HepG2 (cell line): ENCODE measurements at regions not wholly inside any gene's neighbourhood (a gene's known extent, or its start where the extent isn't known, plus 50 kb on each side); places are given as distances from the start of the nearest gene placed in this dataset.
A peak's percentile ranks its signal among the peaks of the same experiment; 100 is the strongest.

Experiments used
- EHMT2 ChIP-seq: fragments of 200-600 bp; sonication (generic); IDR thresholded peaks from 2 replicates; pipeline ENCODE4 v1.7.0; 2017; ENCODE audit warnings: antibody characterized with exemption, low read depth, low read length, borderline replicate concordance
- FOXK1 ChIP-seq: sonication (generic); formaldehyde crosslinking; IDR thresholded peaks from 2 replicates; pipeline ENCODE4 v1.4.0; 2020; ENCODE audit warnings: low read depth, missing genetic modification reagents, borderline replicate concordance
- FOXM1 ChIP-seq: sonication (generic); formaldehyde crosslinking; IDR thresholded peaks from 2 replicates; pipeline ENCODE4 v1.5.0; 2020; ENCODE audit warnings: missing genetic modification reagents
- NFIC ChIP-seq: IDR thresholded peaks from 2 replicates; pipeline ENCODE4 v1.6.1; 2012; ENCODE audit warnings: mild to moderate bottlenecking, low read length, inconsistent platforms
- NFRKB ChIP-seq: fragments of 450-650 bp; IDR thresholded peaks from 2 replicates; pipeline ENCODE4 v1.6.1; 2017
- PCBP2 ChIP-seq: fragments of 200-400 bp; formaldehyde crosslinking; optimal IDR thresholded peaks from 2 replicates; pipeline ENCODE3; 2018; ENCODE audit warnings: low read length, low read depth; ENCODE audit not compliant: poor library complexity, severe bottlenecking
- PHF21A ChIP-seq: sonication (generic); formaldehyde crosslinking; IDR thresholded peaks from 2 replicates; pipeline ENCODE4 v1.5.0; 2020; ENCODE audit warnings: mild to moderate bottlenecking, missing genetic modification reagents
- RCOR2 ChIP-seq: IDR thresholded peaks from 2 replicates; pipeline ENCODE4 v1.6.1; 2016; ENCODE audit warnings: missing biosample characterization, missing genetic modification reagents
- REL ChIP-seq: sonication (generic); formaldehyde crosslinking; conservative IDR thresholded peaks from 2 replicates; pipeline ENCODE4 v1.8.0; 2022; ENCODE audit warnings: mild to moderate bottlenecking, missing genetic modification reagents, moderate library complexity
- SYNCRIP ChIP-seq: fragments of 200-400 bp; formaldehyde crosslinking; IDR thresholded peaks from 2 replicates; pipeline ENCODE4 v1.6.1; 2018; ENCODE audit warnings: mild to moderate bottlenecking, low read depth, low read length; ENCODE audit not compliant: insufficient read depth
- ZBTB20 ChIP-seq: sonication (generic); formaldehyde crosslinking; IDR thresholded peaks from 2 replicates; pipeline ENCODE4 v1.8.1; 2023; ENCODE audit warnings: missing genetic modification reagents, low read depth, mild to moderate bottlenecking, borderline replicate concordance
- ZMAT5 ChIP-seq: sonication (generic); formaldehyde crosslinking; IDR thresholded peaks from 2 replicates; pipeline ENCODE4 v1.5.0; 2020; ENCODE audit warnings: mild to moderate bottlenecking, low read depth, missing genetic modification reagents, borderline replicate concordance
- ZNF234 ChIP-seq: sonication (generic); formaldehyde crosslinking; conservative IDR thresholded peaks from 2 replicates; pipeline ENCODE4 v1.5.1; 2020; ENCODE audit warnings: mild to moderate bottlenecking, missing genetic modification reagents
- ZNF30 ChIP-seq: sonication (generic); formaldehyde crosslinking; IDR thresholded peaks from 2 replicates; pipeline ENCODE4 v1.5.0; 2020; ENCODE audit warnings: mild to moderate bottlenecking, missing genetic modification reagents
- ZNF331 ChIP-seq: sonication (generic); formaldehyde crosslinking; IDR thresholded peaks from 2 replicates; pipeline ENCODE4 v1.4.0; 2020; ENCODE audit warnings: missing genetic modification reagents
- ZNF512 ChIP-seq: sonication (generic); formaldehyde crosslinking; IDR thresholded peaks from 2 replicates; pipeline ENCODE4 v1.4.0; 2020; ENCODE audit warnings: mild to moderate bottlenecking, missing genetic modification reagents
- ZNF552 ChIP-seq: sonication (generic); formaldehyde crosslinking; IDR thresholded peaks from 2 replicates; pipeline ENCODE4 v1.9.0; 2022; ENCODE audit warnings: missing genetic modification reagents, mild to moderate bottlenecking, borderline replicate concordance
- ZNF580 ChIP-seq: IDR thresholded peaks from 2 replicates; pipeline ENCODE4 v1.6.1; 2016; ENCODE audit warnings: low read depth, borderline replicate concordance
- ZNF605 ChIP-seq: sonication (generic); formaldehyde crosslinking; IDR thresholded peaks from 2 replicates; pipeline ENCODE4 v1.8.0; 2022; ENCODE audit warnings: mild to moderate bottlenecking, missing genetic modification reagents
- ZNF841 ChIP-seq: sonication (generic); formaldehyde crosslinking; IDR thresholded peaks from 2 replicates; pipeline ENCODE4 v1.8.1; 2023; ENCODE audit warnings: missing genetic modification reagents, borderline replicate concordance
- TF ChIP-seq, protein P1 (sequence below): IDR thresholded peaks from 2 replicates; pipeline ENCODE4 v1.4.0; 2020; ENCODE audit warnings: mild to moderate bottlenecking, missing genetic modification reagents
- TF ChIP-seq, protein P2 (sequence below), 2 experiments: sonication (generic) in 1 of 2; formaldehyde crosslinking in 1 of 2; IDR thresholded peaks; 2 replicates each; pipeline versions ENCODE4 v1.4.0 to v1.6.1; 2018 to 2020; ENCODE audit warnings: missing genetic modification reagents in 2 of 2, borderline replicate concordance in 1 of 2, low read depth in 1 of 2, mild to moderate bottlenecking in 1 of 2, missing biosample characterization in 1 of 2

DNA sequence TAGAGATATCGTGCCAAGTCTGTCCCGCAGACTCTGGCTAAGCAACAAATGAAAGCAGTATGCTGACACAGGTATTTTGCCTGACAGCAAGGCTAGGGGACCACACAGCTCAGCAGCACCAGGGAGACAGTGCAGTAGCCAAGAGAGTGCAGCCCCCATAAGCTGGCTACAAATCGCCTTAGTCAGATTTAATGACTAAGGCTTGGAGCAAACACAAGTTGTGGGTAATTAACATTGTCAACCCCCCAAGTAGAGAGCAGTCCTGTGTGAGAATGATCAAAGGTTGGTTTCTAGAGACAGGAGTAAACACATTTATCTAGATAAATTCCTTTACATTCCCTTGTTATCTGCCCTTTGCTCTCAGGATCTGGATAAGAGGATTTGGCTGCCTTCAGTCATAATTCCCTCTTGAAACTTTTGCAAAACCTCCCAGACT, 1434.5 kb upstream of the CDH6 start (continued):
- TF ChIP-seq EHMT2 (peak; percentile 74; the same call in 1 of the 2 replicates), FOXK1 (CRISPR knock-in tag) (peak; percentile 41; the same call in 1 of the 2 replicates), ZNF605 (CRISPR knock-in tag) (no peak), ZMAT5 (CRISPR knock-in tag) (no peak), NFRKB (no peak), ZNF30 (no peak), REL (no peak), PHF21A (CRISPR knock-in tag) (peak; percentile 80), ZNF234 (CRISPR knock-in tag) (no peak), RCOR2 (peak; percentile 73; the same call in 1 of the 2 replicates), ZBTB20 (peak; percentile 71; the same call in 1 of the 2 replicates), ZNF552 (CRISPR knock-in tag) (no peak), PCBP2 (no peak), ZNF841 (CRISPR knock-in tag) (no peak), FOXM1 (CRISPR knock-in tag) (no peak), ZNF331 (CRISPR knock-in tag) (peak; percentile 52; the same call in 1 of the 2 replicates), SYNCRIP (no peak), ZNF580 (CRISPR knock-in tag) (peak; percentile 43; the same call in 1 of the 2 replicates), NFIC (peak; percentile 83), ZNF512 (no peak)
- TF ChIP-seq, protein P1, sequence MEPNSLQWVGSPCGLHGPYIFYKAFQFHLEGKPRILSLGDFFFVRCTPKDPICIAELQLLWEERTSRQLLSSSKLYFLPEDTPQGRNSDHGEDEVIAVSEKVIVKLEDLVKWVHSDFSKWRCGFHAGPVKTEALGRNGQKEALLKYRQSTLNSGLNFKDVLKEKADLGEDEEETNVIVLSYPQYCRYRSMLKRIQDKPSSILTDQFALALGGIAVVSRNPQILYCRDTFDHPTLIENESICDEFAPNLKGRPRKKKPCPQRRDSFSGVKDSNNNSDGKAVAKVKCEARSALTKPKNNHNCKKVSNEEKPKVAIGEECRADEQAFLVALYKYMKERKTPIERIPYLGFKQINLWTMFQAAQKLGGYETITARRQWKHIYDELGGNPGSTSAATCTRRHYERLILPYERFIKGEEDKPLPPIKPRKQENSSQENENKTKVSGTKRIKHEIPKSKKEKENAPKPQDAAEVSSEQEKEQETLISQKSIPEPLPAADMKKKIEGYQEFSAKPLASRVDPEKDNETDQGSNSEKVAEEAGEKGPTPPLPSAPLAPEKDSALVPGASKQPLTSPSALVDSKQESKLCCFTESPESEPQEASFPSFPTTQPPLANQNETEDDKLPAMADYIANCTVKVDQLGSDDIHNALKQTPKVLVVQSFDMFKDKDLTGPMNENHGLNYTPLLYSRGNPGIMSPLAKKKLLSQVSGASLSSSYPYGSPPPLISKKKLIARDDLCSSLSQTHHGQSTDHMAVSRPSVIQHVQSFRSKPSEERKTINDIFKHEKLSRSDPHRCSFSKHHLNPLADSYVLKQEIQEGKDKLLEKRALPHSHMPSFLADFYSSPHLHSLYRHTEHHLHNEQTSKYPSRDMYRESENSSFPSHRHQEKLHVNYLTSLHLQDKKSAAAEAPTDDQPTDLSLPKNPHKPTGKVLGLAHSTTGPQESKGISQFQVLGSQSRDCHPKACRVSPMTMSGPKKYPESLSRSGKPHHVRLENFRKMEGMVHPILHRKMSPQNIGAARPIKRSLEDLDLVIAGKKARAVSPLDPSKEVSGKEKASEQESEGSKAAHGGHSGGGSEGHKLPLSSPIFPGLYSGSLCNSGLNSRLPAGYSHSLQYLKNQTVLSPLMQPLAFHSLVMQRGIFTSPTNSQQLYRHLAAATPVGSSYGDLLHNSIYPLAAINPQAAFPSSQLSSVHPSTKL = peak; percentile 96
- TF ChIP-seq, protein P2, sequence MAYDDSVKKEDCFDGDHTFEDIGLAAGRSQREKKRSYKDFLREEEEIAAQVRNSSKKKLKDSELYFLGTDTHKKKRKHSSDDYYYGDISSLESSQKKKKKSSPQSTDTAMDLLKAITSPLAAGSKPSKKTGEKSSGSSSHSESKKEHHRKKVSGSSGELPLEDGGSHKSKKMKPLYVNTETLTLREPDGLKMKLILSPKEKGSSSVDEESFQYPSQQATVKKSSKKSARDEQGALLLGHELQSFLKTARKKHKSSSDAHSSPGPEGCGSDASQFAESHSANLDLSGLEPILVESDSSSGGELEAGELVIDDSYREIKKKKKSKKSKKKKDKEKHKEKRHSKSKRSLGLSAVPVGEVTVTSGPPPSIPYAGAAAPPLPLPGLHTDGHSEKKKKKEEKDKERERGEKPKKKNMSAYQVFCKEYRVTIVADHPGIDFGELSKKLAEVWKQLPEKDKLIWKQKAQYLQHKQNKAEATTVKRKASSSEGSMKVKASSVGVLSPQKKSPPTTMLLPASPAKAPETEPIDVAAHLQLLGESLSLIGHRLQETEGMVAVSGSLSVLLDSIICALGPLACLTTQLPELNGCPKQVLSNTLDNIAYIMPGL (CRISPR knock-in tag; IDR thresholded peaks at IDR 0.05; ENCODE audit: borderline replicate concordance in 1 of 2, low read depth in 1 of 2) = no peak
